WTC11 (cell line): ENCODE measurements at regions not wholly inside any gene's neighbourhood (a gene's known extent, or its start where the extent isn't known, plus 50 kb on each side); places are given as distances from the start of the nearest gene placed in this dataset.

Experiments used
- ATAC-seq: fragments of 200-7000 bp; cut with Tn5 transposase; 2 replicates; pipeline ENCODE4 v1.10.0; 2021; ENCODE audit warnings: mild to moderate bottlenecking, moderate library complexity
- CTCF ChIA-PET: fragments of 300-600 bp; sonication (Branson Sonifier 250); formaldehyde crosslinking; loops from one replicate; lab custom pipeline; 2021; ENCODE audit warnings: antibody characterized with exemption; lab: Charles Lee
- POLR2A ChIA-PET: fragments of 350-600 bp; sonication (Branson Sonifier 250); formaldehyde crosslinking; loops from one replicate; lab custom pipeline; 2021; ENCODE audit warnings: antibody characterized with exemption; lab: Charles Lee
- DNase-seq: peaks from one replicate; pipeline ENCODE4 v3.0.0; 2021; ENCODE audit warnings: low spot score
- H3K27ac Mint-ChIP-seq: 2 replicates; pipeline ENCODE4 v1.8.0; 2021; ENCODE audit warnings: mixed read lengths
- H3K27me3 Mint-ChIP-seq: 2 replicates; pipeline ENCODE4 v1.8.0; 2021; ENCODE audit warnings: low read depth, mild to moderate bottlenecking, moderate library complexity, mixed read lengths
- H3K36me3 Mint-ChIP-seq: 2 replicates; pipeline ENCODE4 v1.8.0; 2021; ENCODE audit warnings: mixed read lengths
- H3K4me1 Mint-ChIP-seq: 2 replicates; pipeline ENCODE4 v1.8.0; 2022; ENCODE audit warnings: mixed read lengths
- H3K4me3 Mint-ChIP-seq: 2 replicates; pipeline ENCODE4 v1.8.0; 2021; ENCODE audit warnings: mild to moderate bottlenecking, moderate library complexity, mixed read lengths
- H3K9me3 Mint-ChIP-seq: 2 replicates; pipeline ENCODE4 v1.8.0; 2021; ENCODE audit warnings: mixed read lengths
- CBFB ChIP-seq: sonication (generic); formaldehyde crosslinking; IDR thresholded peaks from 2 replicates; pipeline ENCODE4 v1.8.1; 2022; ENCODE audit warnings: mild to moderate bottlenecking, low read depth, missing genetic modification reagents
- CREB1 ChIP-seq: sonication (generic); formaldehyde crosslinking; IDR thresholded peaks from 2 replicates; pipeline ENCODE4 v1.8.0; 2023; ENCODE audit warnings: mild to moderate bottlenecking, missing genetic modification reagents
- FOXP1 ChIP-seq: sonication (generic); formaldehyde crosslinking; IDR thresholded peaks from 2 replicates; pipeline ENCODE4 v1.8.0; 2022; ENCODE audit warnings: missing genetic modification reagents, mild to moderate bottlenecking, moderate library complexity, borderline replicate concordance
- GTF2I ChIP-seq: fragments of 250-450 bp; sonication (Bioruptor Pico); conservative IDR thresholded peaks from 2 replicates; pipeline ENCODE4 v1.4.0; 2021; ENCODE audit warnings: mild to moderate bottlenecking
- JUN ChIP-seq: sonication (generic); formaldehyde crosslinking; IDR thresholded peaks from 2 replicates; pipeline ENCODE4 v1.8.0; 2023; ENCODE audit warnings: mild to moderate bottlenecking, missing genetic modification reagents
- KAT7 ChIP-seq: sonication (generic); formaldehyde crosslinking; IDR thresholded peaks from 2 replicates; pipeline ENCODE4 v1.8.1; 2023; ENCODE audit warnings: missing genetic modification reagents, mild to moderate bottlenecking, borderline replicate concordance
- MXD4 ChIP-seq: fragments of 250-450 bp; sonication (Bioruptor Pico); IDR thresholded peaks from 2 replicates; pipeline ENCODE4 v1.8.0; 2021; ENCODE audit warnings: mild to moderate bottlenecking, moderate library complexity, borderline replicate concordance
- NFYB ChIP-seq: sonication (generic); formaldehyde crosslinking; conservative IDR thresholded peaks from 2 replicates; pipeline ENCODE4 v1.8.0; 2022; ENCODE audit warnings: low read depth, missing genetic modification reagents
- NR2C2 ChIP-seq: sonication (generic); formaldehyde crosslinking; IDR thresholded peaks from 2 replicates; pipeline ENCODE4 v1.8.0; 2022; ENCODE audit warnings: mild to moderate bottlenecking, missing genetic modification reagents
- NR3C1 ChIP-seq: sonication (generic); formaldehyde crosslinking; conservative IDR thresholded peaks from 2 replicates; pipeline ENCODE4 v1.8.1; 2023; ENCODE audit warnings: low read depth, mild to moderate bottlenecking, missing genetic modification reagents
- PRRX2 ChIP-seq: fragments of 250-450 bp; sonication (Bioruptor Pico); IDR thresholded peaks from 2 replicates; pipeline ENCODE4 v1.8.0; 2021; ENCODE audit warnings: mild to moderate bottlenecking
- RELA ChIP-seq: sonication (generic); formaldehyde crosslinking; IDR thresholded peaks from 2 replicates; pipeline ENCODE4 v1.8.1; 2022; ENCODE audit warnings: missing genetic modification reagents, mild to moderate bottlenecking, borderline replicate concordance
- SOX15 ChIP-seq: fragments of 250-450 bp; sonication (Bioruptor Pico); IDR thresholded peaks from 2 replicates; pipeline ENCODE4 v1.9.0; 2021; ENCODE audit warnings: mild to moderate bottlenecking
- SP1 ChIP-seq: sonication (generic); formaldehyde crosslinking; conservative IDR thresholded peaks from 2 replicates; pipeline ENCODE4 v1.8.1; 2022; ENCODE audit warnings: missing genetic modification reagents
- TEAD1 ChIP-seq: sonication (generic); formaldehyde crosslinking; IDR thresholded peaks from 2 replicates; pipeline ENCODE4 v1.8.0; 2022; ENCODE audit warnings: mild to moderate bottlenecking, missing genetic modification reagents
- TEAD4 ChIP-seq: sonication (generic); formaldehyde crosslinking; IDR thresholded peaks from 2 replicates; pipeline ENCODE4 v1.8.0; 2022; ENCODE audit warnings: mild to moderate bottlenecking, missing genetic modification reagents
- TP53 ChIP-seq: sonication (generic); formaldehyde crosslinking; IDR thresholded peaks from 2 replicates; pipeline ENCODE4 v1.8.1; 2023; ENCODE audit warnings: mild to moderate bottlenecking, missing genetic modification reagents
- ZBTB21 ChIP-seq: sonication (generic); formaldehyde crosslinking; IDR thresholded peaks from 2 replicates; pipeline ENCODE4 v1.8.1; 2023; ENCODE audit warnings: mild to moderate bottlenecking, missing genetic modification reagents, borderline replicate concordance
- ZNF121 ChIP-seq: sonication (generic); formaldehyde crosslinking; IDR thresholded peaks from 2 replicates; pipeline ENCODE4 v1.8.0; 2023; ENCODE audit warnings: missing genetic modification reagents
- ZNF396 ChIP-seq: fragments of 250-450 bp; sonication (Bioruptor Pico); IDR thresholded peaks from 2 replicates; pipeline ENCODE4 v1.8.0; 2021; ENCODE audit warnings: mild to moderate bottlenecking, moderate library complexity, borderline replicate concordance
- ZNF423 ChIP-seq: fragments of 250-450 bp; sonication (Bioruptor Pico); IDR thresholded peaks from 2 replicates; pipeline ENCODE4 v2.1.2; 2022; ENCODE audit warnings: mild to moderate bottlenecking, moderate library complexity
- TF ChIP-seq, protein P1 (sequence below): fragments of 250-450 bp; sonication (Bioruptor Pico); IDR thresholded peaks from 2 replicates; pipeline ENCODE4 v2.1.2; 2022; ENCODE audit warnings: mild to moderate bottlenecking, moderate library complexity
- TF ChIP-seq, protein P2 (sequence below): fragments of 250-450 bp; sonication (Bioruptor Pico); IDR thresholded peaks from 2 replicates; pipeline ENCODE4 v1.9.0; 2021; ENCODE audit warnings: mild to moderate bottlenecking
- TF ChIP-seq, protein P3 (sequence below): fragments of 250-450 bp; sonication (Bioruptor Pico); IDR thresholded peaks from 2 replicates; pipeline ENCODE4 v1.8.0; 2021; ENCODE audit warnings: mild to moderate bottlenecking
- TF ChIP-seq, protein P4 (sequence below): sonication (generic); formaldehyde crosslinking; IDR thresholded peaks from 2 replicates; pipeline ENCODE4 v1.8.0; 2023; ENCODE audit warnings: missing genetic modification reagents
- TF ChIP-seq, protein P5 (sequence below): sonication (generic); formaldehyde crosslinking; IDR thresholded peaks from 2 replicates; pipeline ENCODE4 v1.8.0; 2023; ENCODE audit warnings: mild to moderate bottlenecking, missing genetic modification reagents
- TF ChIP-seq, protein P6 (sequence below): sonication (generic); formaldehyde crosslinking; IDR thresholded peaks from 2 replicates; pipeline ENCODE4 v1.8.1; 2023; ENCODE audit warnings: mild to moderate bottlenecking, missing genetic modification reagents
- TF ChIP-seq, protein P7 (sequence below): sonication (generic); formaldehyde crosslinking; IDR thresholded peaks from 2 replicates; pipeline ENCODE4 v1.8.0; 2022; ENCODE audit warnings: mild to moderate bottlenecking, missing genetic modification reagents

DNA sequence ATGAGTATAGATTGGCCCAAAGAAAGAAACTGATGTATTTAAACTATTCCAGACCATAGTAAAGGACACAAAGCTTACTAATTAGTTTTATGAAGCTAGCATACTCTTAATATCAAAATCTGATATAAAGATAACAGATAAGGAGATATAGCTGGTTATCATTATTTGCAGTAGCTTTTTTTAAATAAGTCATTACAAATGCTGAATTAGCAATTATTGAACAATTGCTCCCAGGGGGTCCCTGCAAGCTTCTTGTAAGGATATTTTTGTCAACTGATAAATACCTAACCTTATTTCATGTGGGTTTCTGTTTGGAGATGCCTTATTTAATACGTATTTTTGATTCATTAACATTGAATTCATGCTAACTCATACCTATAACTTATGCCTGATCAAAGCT, 99.0 kb downstream of the RAB18 start:
- TF ChIP-seq TP53 (CRISPR knock-in tag): no peak
- TF ChIP-seq, protein P1, sequence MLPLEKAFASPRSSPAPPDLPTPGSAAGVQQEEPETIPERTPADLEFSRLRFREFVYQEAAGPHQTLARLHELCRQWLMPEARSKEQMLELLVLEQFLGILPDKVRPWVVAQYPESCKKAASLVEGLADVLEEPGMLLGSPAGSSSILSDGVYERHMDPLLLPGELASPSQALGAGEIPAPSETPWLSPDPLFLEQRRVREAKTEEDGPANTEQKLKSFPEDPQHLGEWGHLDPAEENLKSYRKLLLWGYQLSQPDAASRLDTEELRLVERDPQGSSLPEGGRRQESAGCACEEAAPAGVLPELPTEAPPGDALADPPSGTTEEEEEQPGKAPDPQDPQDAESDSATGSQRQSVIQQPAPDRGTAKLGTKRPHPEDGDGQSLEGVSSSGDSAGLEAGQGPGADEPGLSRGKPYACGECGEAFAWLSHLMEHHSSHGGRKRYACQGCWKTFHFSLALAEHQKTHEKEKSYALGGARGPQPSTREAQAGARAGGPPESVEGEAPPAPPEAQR: no peak
- TF ChIP-seq, protein P2, sequence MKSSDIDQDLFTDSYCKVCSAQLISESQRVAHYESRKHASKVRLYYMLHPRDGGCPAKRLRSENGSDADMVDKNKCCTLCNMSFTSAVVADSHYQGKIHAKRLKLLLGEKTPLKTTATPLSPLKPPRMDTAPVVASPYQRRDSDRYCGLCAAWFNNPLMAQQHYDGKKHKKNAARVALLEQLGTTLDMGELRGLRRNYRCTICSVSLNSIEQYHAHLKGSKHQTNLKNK (CRISPR knock-in tag): no peak
- TF ChIP-seq TEAD1 (CRISPR knock-in tag): no peak
- TF ChIP-seq MXD4 (CRISPR knock-in tag): no peak
- TF ChIP-seq, protein P3, sequence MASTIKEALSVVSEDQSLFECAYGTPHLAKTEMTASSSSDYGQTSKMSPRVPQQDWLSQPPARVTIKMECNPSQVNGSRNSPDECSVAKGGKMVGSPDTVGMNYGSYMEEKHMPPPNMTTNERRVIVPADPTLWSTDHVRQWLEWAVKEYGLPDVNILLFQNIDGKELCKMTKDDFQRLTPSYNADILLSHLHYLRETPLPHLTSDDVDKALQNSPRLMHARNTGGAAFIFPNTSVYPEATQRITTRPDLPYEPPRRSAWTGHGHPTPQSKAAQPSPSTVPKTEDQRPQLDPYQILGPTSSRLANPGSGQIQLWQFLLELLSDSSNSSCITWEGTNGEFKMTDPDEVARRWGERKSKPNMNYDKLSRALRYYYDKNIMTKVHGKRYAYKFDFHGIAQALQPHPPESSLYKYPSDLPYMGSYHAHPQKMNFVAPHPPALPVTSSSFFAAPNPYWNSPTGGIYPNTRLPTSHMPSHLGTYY (CRISPR knock-in tag): no peak
- TF ChIP-seq SOX15: no peak
- no peak for TF ChIP-seq KAT7 (CRISPR knock-in tag)
- no peak for TF ChIP-seq NR3C1 (CRISPR knock-in tag)
- TF ChIP-seq ZBTB21: no peak
- TF ChIP-seq, protein P4, sequence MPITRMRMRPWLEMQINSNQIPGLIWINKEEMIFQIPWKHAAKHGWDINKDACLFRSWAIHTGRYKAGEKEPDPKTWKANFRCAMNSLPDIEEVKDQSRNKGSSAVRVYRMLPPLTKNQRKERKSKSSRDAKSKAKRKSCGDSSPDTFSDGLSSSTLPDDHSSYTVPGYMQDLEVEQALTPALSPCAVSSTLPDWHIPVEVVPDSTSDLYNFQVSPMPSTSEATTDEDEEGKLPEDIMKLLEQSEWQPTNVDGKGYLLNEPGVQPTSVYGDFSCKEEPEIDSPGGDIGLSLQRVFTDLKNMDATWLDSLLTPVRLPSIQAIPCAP (CRISPR knock-in tag): no peak
- TF ChIP-seq RELA (CRISPR knock-in tag): no peak
- TF ChIP-seq JUN (CRISPR knock-in tag): no peak
- TF ChIP-seq, protein P5, sequence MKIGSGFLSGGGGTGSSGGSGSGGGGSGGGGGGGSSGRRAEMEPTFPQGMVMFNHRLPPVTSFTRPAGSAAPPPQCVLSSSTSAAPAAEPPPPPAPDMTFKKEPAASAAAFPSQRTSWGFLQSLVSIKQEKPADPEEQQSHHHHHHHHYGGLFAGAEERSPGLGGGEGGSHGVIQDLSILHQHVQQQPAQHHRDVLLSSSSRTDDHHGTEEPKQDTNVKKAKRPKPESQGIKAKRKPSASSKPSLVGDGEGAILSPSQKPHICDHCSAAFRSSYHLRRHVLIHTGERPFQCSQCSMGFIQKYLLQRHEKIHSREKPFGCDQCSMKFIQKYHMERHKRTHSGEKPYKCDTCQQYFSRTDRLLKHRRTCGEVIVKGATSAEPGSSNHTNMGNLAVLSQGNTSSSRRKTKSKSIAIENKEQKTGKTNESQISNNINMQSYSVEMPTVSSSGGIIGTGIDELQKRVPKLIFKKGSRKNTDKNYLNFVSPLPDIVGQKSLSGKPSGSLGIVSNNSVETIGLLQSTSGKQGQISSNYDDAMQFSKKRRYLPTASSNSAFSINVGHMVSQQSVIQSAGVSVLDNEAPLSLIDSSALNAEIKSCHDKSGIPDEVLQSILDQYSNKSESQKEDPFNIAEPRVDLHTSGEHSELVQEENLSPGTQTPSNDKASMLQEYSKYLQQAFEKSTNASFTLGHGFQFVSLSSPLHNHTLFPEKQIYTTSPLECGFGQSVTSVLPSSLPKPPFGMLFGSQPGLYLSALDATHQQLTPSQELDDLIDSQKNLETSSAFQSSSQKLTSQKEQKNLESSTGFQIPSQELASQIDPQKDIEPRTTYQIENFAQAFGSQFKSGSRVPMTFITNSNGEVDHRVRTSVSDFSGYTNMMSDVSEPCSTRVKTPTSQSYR (CRISPR knock-in tag): no peak
- no peak for TF ChIP-seq SP1
- TF ChIP-seq TEAD4 (CRISPR knock-in tag): no peak
- no peak for TF ChIP-seq ZNF396 (CRISPR knock-in tag)
- TF ChIP-seq, protein P6, sequence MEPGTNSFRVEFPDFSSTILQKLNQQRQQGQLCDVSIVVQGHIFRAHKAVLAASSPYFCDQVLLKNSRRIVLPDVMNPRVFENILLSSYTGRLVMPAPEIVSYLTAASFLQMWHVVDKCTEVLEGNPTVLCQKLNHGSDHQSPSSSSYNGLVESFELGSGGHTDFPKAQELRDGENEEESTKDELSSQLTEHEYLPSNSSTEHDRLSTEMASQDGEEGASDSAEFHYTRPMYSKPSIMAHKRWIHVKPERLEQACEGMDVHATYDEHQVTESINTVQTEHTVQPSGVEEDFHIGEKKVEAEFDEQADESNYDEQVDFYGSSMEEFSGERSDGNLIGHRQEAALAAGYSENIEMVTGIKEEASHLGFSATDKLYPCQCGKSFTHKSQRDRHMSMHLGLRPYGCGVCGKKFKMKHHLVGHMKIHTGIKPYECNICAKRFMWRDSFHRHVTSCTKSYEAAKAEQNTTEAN: no peak
- no peak for TF ChIP-seq NR2C2 (CRISPR knock-in tag)
- TF ChIP-seq NFYB: no peak
- peaks cover 3% of the 10 kb centered on the region for H3K4me1 Mint-ChIP-seq
- no peak overlapping the region for H3K4me3 Mint-ChIP-seq
- no peak for DNase-seq
- H3K27ac Mint-ChIP-seq: no peak overlapping the region
- CTCF ChIA-PET: no interaction called here
- H3K9me3 Mint-ChIP-seq: no peaks in the 10 kb centered on the region; the same call in 1 of the 2 replicates
- POLR2A ChIA-PET: no interaction called here
- H3K36me3 Mint-ChIP-seq: no peaks in the 10 kb centered on the region
- no peaks in the 10 kb centered on the region for H3K27me3 Mint-ChIP-seq
- ATAC-seq: no peak

DNA sequence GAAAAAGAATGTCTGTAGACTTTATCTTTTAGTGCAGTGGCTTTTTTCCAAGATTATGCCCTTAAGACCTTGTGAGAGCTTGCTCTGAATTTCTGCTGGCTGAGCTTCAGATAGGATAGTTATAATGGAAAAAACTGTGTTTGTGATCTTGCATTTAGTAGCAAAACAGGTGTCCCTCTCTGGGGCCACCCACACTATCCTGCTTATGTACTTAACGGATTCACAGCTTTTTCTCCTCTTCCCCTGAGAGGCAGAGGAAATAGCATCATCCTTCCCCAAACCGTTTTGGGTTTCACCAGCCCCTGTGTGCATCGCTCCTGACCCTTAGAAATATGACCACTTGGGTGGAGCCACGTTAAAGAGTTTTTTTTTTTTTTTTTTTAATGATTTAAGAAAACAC, 101.2 kb downstream of the RAB18 start:
- H3K27ac Mint-ChIP-seq: no peak overlapping the region
- DNase-seq (no peak), ATAC-seq (no peak)
- H3K4me3 Mint-ChIP-seq: no peak overlapping the region
- no peaks in the 10 kb centered on the region for H3K9me3 Mint-ChIP-seq
- ChIA-PET POLR2A (no interaction called here), CTCF (interaction anchor here (0.5 kb wide), 1 partner anchor 320 kb away, joined by 3 read pairs; no protein-coding TSS in a partner anchor)
- H3K4me1 Mint-ChIP-seq: peaks cover 3% of the 10 kb centered on the region
- H3K27me3 Mint-ChIP-seq: no peaks in the 10 kb centered on the region
- H3K36me3 Mint-ChIP-seq: no peaks in the 10 kb centered on the region
- TF ChIP-seq, protein P7, sequence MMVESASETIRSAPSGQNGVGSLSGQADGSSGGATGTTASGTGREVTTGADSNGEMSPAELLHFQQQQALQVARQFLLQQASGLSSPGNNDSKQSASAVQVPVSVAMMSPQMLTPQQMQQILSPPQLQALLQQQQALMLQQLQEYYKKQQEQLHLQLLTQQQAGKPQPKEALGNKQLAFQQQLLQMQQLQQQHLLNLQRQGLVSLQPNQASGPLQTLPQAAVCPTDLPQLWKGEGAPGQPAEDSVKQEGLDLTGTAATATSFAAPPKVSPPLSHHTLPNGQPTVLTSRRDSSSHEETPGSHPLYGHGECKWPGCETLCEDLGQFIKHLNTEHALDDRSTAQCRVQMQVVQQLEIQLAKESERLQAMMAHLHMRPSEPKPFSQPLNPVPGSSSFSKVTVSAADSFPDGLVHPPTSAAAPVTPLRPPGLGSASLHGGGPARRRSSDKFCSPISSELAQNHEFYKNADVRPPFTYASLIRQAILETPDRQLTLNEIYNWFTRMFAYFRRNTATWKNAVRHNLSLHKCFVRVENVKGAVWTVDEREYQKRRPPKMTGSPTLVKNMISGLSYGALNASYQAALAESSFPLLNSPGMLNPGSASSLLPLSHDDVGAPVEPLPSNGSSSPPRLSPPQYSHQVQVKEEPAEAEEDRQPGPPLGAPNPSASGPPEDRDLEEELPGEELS (CRISPR knock-in tag): no peak
- TF ChIP-seq GTF2I (CRISPR knock-in tag) (no peak), ZNF121 (CRISPR knock-in tag) (no peak), RELA (CRISPR knock-in tag) (no peak), FOXP1 (CRISPR knock-in tag) (no peak), CBFB (CRISPR knock-in tag) (no peak), ZNF423 (CRISPR knock-in tag) (no peak), NFYB (no peak), PRRX2 (CRISPR knock-in tag) (no peak), CREB1 (CRISPR knock-in tag) (no peak)
